ENCODE measurements at regions not wholly inside any gene's neighbourhood (a gene's known extent, or its start where the extent isn't known, plus 50 kb on each side); places are given as distances from the start of the nearest gene placed in this dataset.

GRCh38 chr16:5386989-5387388, 289.4 kb upstream of the EEF2KMT start:
- DNase-seq (ENCODE audit: low read depth, low spot score), result no peak

GRCh38 chr16:5385811-5386210, 288.2 kb upstream of the EEF2KMT start:
- DNase-seq (ENCODE audit: low read depth, low spot score), result no peak

GRCh38 chr16:5385115-5385514, 287.5 kb upstream of the EEF2KMT start:
- no peak for DNase-seq (ENCODE audit: low read depth, low spot score)

- DNase-seq (ENCODE audit: low read depth, low spot score), result no peak
These were observed 286.1 kb upstream of the EEF2KMT start for GRCh38 chr16:5383737-5384136.

GRCh38 chr16:5382484-5382883, 284.9 kb upstream of the EEF2KMT start:
- no peak for DNase-seq (ENCODE audit: low read depth, low spot score)

- DNase-seq (ENCODE audit: low read depth, low spot score), result no peak
These were observed 283.9 kb upstream of the EEF2KMT start for GRCh38 chr16:5381481-5381880.

- no peak for DNase-seq (ENCODE audit: low read depth, low spot score)
These were observed 282.4 kb upstream of the EEF2KMT start for GRCh38 chr16:5379954-5380353.

- no peak for DNase-seq (ENCODE audit: low read depth, low spot score)
These were observed 280.9 kb upstream of the EEF2KMT start for GRCh38 chr16:5378531-5378930.

- DNase-seq (ENCODE audit: low read depth, low spot score), result no peak
These were observed 279.8 kb upstream of the EEF2KMT start for GRCh38 chr16:5377280-5377898.

GRCh38 chr16:5374184-5374583, 276.6 kb upstream of the EEF2KMT start:
- no peak for DNase-seq (ENCODE audit: low read depth, low spot score)

GRCh38 chr16:5367951-5368350, 270.4 kb upstream of the EEF2KMT start:
- no peak for DNase-seq (ENCODE audit: low read depth, low spot score)

GRCh38 chr16:5366126-5366525, 268.5 kb upstream of the EEF2KMT start:
- no peak for DNase-seq (ENCODE audit: low read depth, low spot score)

- no peak for DNase-seq (ENCODE audit: low read depth, low spot score)
These were observed 266.6 kb upstream of the EEF2KMT start for GRCh38 chr16:5364186-5364585.

GRCh38 chr16:5361322-5361721, 263.7 kb upstream of the EEF2KMT start:
- DNase-seq (ENCODE audit: low read depth, low spot score), result no peak

- DNase-seq (ENCODE audit: low read depth, low spot score), result no peak
These were observed 257.1 kb upstream of the EEF2KMT start for GRCh38 chr16:5354645-5355044.

GRCh38 chr16:5349670-5350517, 252.3 kb upstream of the EEF2KMT start:
- no peak for DNase-seq (ENCODE audit: low read depth, low spot score)

GRCh38 chr16:5349101-5349500, 251.5 kb upstream of the EEF2KMT start:
- no peak for DNase-seq (ENCODE audit: low read depth, low spot score)

GRCh38 chr16:5347561-5347960, 250.0 kb upstream of the EEF2KMT start:
- no peak for DNase-seq (ENCODE audit: low read depth, low spot score)

- DNase-seq (ENCODE audit: low read depth, low spot score), result no peak
These were observed 239.3 kb upstream of the EEF2KMT start for GRCh38 chr16:5336941-5337340.

- DNase-seq (ENCODE audit: low read depth, low spot score), result no peak
These were observed 236.4 kb upstream of the EEF2KMT start for GRCh38 chr16:5333991-5334390.

GRCh38 chr16:5333126-5333525, 235.5 kb upstream of the EEF2KMT start:
- no peak for DNase-seq (ENCODE audit: low read depth, low spot score)

- DNase-seq (ENCODE audit: low read depth, low spot score), result no peak
These were observed 232.5 kb upstream of the EEF2KMT start for GRCh38 chr16:5330058-5330457.

- DNase-seq (ENCODE audit: low read depth, low spot score), result no peak
These were observed 231.0 kb upstream of the EEF2KMT start for GRCh38 chr16:5328546-5328945.
